ENCODE measurements at regions not wholly inside any gene's neighbourhood (a gene's known extent, or its start where the extent isn't known, plus 50 kb on each side); places are given as distances from the start of the nearest gene placed in this dataset.

DNA sequence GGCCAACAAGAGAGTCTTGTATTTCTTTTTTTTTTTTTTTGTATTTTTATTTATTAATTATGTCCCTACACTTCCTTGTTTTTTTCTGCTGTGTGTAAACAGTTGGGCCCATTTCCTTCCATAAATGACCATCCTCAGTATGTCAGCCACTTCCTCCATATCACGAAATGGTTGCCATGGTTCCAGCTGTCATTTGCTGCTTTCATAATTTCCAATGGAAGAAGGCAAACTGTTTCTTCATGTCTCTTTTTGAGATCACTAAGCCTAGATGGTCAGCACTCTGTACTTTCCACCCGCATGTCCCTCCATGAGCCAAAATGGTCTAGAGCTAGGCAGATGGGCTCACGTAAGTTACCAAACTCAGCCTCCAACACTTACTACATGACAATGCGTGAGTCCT lies 133.5 kb upstream of the FOXF1 start:
- no peaks in the 10 kb centered on the region for H3K27me3 ChIP-seq (ENCODE audit: insufficient read depth, poor library complexity, severe bottlenecking)
- no peak for DNase-seq (ENCODE audit: low read depth in 1 of 2, low spot score in 1 of 2)

DNA sequence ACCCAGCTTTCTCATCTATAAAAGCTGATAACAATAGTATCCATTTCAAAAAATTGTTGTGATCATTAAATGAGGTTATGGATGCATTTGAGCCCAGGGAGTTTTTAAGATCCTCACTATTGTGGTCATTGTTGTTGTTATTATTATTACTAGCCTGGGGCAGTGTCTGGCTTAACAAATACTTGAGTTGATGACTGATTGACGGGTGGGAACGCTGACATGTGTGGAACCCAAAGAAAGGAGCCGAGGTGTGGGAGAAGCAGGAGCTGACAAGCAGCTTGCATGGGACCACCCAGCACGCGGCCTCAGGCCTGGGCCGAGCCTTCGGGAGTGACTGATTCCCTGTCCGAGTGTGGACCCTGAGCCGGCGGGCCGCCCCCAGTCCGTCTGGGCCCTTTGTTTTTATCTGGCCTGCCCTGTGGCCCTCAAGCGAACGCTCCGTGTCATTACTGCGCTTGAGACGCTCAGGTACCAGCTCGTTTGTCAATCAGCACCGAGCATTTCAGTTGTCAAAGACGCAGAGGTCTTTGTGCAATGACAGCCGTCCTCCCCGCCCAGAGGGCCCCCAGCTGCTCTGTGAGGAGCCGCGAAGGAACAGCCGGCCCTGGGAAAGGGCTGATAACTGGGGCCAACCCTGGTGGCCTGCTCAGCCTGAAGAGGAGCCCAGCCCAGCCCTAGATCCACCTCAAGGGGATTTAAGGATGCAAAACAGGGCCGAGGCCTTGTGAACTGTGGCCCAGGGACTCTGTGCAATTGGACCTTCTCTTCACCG lies 132.9 kb upstream of the FOXF1 start:
- DNase-seq (ENCODE audit: low read depth in 1 of 2, low spot score in 1 of 2), result no peak
- H3K4me3 ChIP-seq (replicated peaks; ENCODE audit: insufficient read depth, low read length), result no peak overlapping the region
- TF ChIP-seq POLR2AphosphoS5 (IDR thresholded peaks at IDR 0.05; ENCODE audit: low read depth), result no peak
- TF ChIP-seq GABPA (IDR thresholded peaks at IDR 0.05; ENCODE audit: low read depth), result no peak
- TF ChIP-seq, protein P1, sequence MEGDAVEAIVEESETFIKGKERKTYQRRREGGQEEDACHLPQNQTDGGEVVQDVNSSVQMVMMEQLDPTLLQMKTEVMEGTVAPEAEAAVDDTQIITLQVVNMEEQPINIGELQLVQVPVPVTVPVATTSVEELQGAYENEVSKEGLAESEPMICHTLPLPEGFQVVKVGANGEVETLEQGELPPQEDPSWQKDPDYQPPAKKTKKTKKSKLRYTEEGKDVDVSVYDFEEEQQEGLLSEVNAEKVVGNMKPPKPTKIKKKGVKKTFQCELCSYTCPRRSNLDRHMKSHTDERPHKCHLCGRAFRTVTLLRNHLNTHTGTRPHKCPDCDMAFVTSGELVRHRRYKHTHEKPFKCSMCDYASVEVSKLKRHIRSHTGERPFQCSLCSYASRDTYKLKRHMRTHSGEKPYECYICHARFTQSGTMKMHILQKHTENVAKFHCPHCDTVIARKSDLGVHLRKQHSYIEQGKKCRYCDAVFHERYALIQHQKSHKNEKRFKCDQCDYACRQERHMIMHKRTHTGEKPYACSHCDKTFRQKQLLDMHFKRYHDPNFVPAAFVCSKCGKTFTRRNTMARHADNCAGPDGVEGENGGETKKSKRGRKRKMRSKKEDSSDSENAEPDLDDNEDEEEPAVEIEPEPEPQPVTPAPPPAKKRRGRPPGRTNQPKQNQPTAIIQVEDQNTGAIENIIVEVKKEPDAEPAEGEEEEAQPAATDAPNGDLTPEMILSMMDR (IDR thresholded peaks at IDR 0.05; ENCODE audit: insufficient read depth, low read length), result no peak
- TF ChIP-seq SPI1 (IDR thresholded peaks at IDR 0.05; ENCODE audit: borderline replicate concordance, low read depth), result no peak
- TF ChIP-seq, protein P2, sequence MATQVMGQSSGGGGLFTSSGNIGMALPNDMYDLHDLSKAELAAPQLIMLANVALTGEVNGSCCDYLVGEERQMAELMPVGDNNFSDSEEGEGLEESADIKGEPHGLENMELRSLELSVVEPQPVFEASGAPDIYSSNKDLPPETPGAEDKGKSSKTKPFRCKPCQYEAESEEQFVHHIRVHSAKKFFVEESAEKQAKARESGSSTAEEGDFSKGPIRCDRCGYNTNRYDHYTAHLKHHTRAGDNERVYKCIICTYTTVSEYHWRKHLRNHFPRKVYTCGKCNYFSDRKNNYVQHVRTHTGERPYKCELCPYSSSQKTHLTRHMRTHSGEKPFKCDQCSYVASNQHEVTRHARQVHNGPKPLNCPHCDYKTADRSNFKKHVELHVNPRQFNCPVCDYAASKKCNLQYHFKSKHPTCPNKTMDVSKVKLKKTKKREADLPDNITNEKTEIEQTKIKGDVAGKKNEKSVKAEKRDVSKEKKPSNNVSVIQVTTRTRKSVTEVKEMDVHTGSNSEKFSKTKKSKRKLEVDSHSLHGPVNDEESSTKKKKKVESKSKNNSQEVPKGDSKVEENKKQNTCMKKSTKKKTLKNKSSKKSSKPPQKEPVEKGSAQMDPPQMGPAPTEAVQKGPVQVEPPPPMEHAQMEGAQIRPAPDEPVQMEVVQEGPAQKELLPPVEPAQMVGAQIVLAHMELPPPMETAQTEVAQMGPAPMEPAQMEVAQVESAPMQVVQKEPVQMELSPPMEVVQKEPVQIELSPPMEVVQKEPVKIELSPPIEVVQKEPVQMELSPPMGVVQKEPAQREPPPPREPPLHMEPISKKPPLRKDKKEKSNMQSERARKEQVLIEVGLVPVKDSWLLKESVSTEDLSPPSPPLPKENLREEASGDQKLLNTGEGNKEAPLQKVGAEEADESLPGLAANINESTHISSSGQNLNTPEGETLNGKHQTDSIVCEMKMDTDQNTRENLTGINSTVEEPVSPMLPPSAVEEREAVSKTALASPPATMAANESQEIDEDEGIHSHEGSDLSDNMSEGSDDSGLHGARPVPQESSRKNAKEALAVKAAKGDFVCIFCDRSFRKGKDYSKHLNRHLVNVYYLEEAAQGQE (IDR thresholded peaks at IDR 0.05; ENCODE audit: insufficient replicate concordance, low read depth), result no peak
- H3K27me3 ChIP-seq (ENCODE audit: insufficient read depth, poor library complexity, severe bottlenecking), result no peaks in the 10 kb centered on the region
- no peak overlapping the region for H3K27ac ChIP-seq (replicated peaks)

More for the DNA sequence above, 133.5 kb upstream of the FOXF1 start:
- H3K4me3 ChIP-seq (replicated peaks; ENCODE audit: insufficient read depth, low read length), result no peak overlapping the region
- no peak overlapping the region for H3K27ac ChIP-seq (replicated peaks)
- TF ChIP-seq, protein P2 (IDR thresholded peaks at IDR 0.05; ENCODE audit: insufficient replicate concordance, low read depth), result no peak
- TF ChIP-seq POLR2AphosphoS5 (IDR thresholded peaks at IDR 0.05; ENCODE audit: low read depth) (no peak), GABPA (IDR thresholded peaks at IDR 0.05; ENCODE audit: low read depth) (no peak), SPI1 (IDR thresholded peaks at IDR 0.05; ENCODE audit: borderline replicate concordance, low read depth) (no peak)
- TF ChIP-seq, protein P1 (IDR thresholded peaks at IDR 0.05; ENCODE audit: insufficient read depth, low read length), result no peak

DNA sequence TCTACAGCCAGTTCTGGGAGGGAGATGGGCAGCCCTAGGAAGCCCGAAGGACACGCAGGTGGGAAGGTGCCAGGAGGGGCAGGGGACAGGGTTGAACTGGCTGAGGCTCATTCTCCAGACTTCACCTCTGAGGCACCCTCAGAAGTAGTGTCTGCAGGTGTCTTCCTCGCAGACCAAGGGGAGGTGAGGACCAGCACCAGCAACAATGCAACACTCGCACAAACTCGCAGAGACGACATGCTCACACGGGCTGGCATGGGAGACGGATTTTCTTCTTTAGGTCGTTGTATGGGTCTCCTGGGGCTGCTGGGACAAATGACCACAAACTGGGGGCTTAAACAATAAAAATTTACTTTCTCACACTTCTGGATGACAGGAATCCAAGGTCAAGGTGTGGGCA lies 132.2 kb upstream of the FOXF1 start:
- H3K27ac ChIP-seq (replicated peaks), result no peak overlapping the region
- no peak overlapping the region for H3K4me3 ChIP-seq (replicated peaks; ENCODE audit: insufficient read depth, low read length)
- no peak for DNase-seq (ENCODE audit: low read depth in 1 of 2, low spot score in 1 of 2)
- no peak for TF ChIP-seq GABPA (IDR thresholded peaks at IDR 0.05; ENCODE audit: low read depth)
- no peak for TF ChIP-seq POLR2AphosphoS5 (IDR thresholded peaks at IDR 0.05; ENCODE audit: low read depth)
- no peak for TF ChIP-seq SPI1 (IDR thresholded peaks at IDR 0.05; ENCODE audit: borderline replicate concordance, low read depth)
- TF ChIP-seq, protein P2 (IDR thresholded peaks at IDR 0.05; ENCODE audit: insufficient replicate concordance, low read depth), result no peak
- TF ChIP-seq, protein P1 (IDR thresholded peaks at IDR 0.05; ENCODE audit: insufficient read depth, low read length), result no peak
- no peaks in the 10 kb centered on the region for H3K27me3 ChIP-seq (ENCODE audit: insufficient read depth, poor library complexity, severe bottlenecking)

Measured in HL-60 (cell line).